ENCODE measurements at regions not wholly inside any gene's neighbourhood (a gene's known extent, or its start where the extent isn't known, plus 50 kb on each side); places are given as distances from the start of the nearest gene placed in this dataset.
A peak's percentile ranks its signal among the peaks of the same experiment; 100 is the strongest.

GRCh38 chr14:71240866-71241520 lies 333.7 kb downstream of the PCNX1 start:
- Mint-ChIP-seq H3K4me3 (no peak overlapping the region), H3K4me1 (peaks cover 9% of the 10 kb centered on the region), H3K27ac (ENCODE audit: unreplicated experiment) (no peak overlapping the region), H3K36me3 (ENCODE audit: low read depth) (no peaks in the 10 kb centered on the region), H3K27me3 (ENCODE audit: low read depth) (no peaks in the 10 kb centered on the region), H3K9me3 (peaks cover 3% of the 10 kb centered on the region)
- TF ChIP-seq CTCF (conservative IDR thresholded peaks at IDR 0.05), result no peak
- DNase-seq (ENCODE audit: low read depth, low spot score), result no peak

GRCh38 chr14:71242237-71242748 lies 335.0 kb downstream of the PCNX1 start:
- TF ChIP-seq CTCF (conservative IDR thresholded peaks at IDR 0.05), result no peak
- Mint-ChIP-seq H3K4me3 (no peak overlapping the region), H3K27me3 (ENCODE audit: low read depth) (no peaks in the 10 kb centered on the region), H3K4me1 (peaks cover 4% of the 10 kb centered on the region), H3K9me3 (peaks cover 7% of the 10 kb centered on the region), H3K36me3 (ENCODE audit: low read depth) (no peaks in the 10 kb centered on the region), H3K27ac (ENCODE audit: unreplicated experiment) (peak overlapping the region; percentile 21)
- no peak for DNase-seq (ENCODE audit: low read depth, low spot score)

- peaks cover 12% of the 10 kb centered on the region for H3K9me3 Mint-ChIP-seq
- H3K27ac Mint-ChIP-seq (ENCODE audit: unreplicated experiment), result no peak overlapping the region
- H3K36me3 Mint-ChIP-seq (ENCODE audit: low read depth), result peaks cover 2% of the 10 kb centered on the region
- H3K4me1 Mint-ChIP-seq, result peaks cover 4% of the 10 kb centered on the region
- H3K27me3 Mint-ChIP-seq (ENCODE audit: low read depth), result no peaks in the 10 kb centered on the region
- no peak overlapping the region for H3K4me3 Mint-ChIP-seq
- DNase-seq (ENCODE audit: low read depth, low spot score), result no peak
- no peak for TF ChIP-seq CTCF (conservative IDR thresholded peaks at IDR 0.05)
Measured at GRCh38 chr14:71243697-71244096, 336.4 kb downstream of the PCNX1 start.

GRCh38 chr14:71244341-71244740 lies 337.1 kb downstream of the PCNX1 start:
- H3K27me3 Mint-ChIP-seq (ENCODE audit: low read depth), result no peaks in the 10 kb centered on the region
- H3K4me3 Mint-ChIP-seq, result no peak overlapping the region
- peaks cover 12% of the 10 kb centered on the region for H3K9me3 Mint-ChIP-seq
- no peak overlapping the region for H3K27ac Mint-ChIP-seq (ENCODE audit: unreplicated experiment)
- no peaks in the 10 kb centered on the region for H3K4me1 Mint-ChIP-seq
- TF ChIP-seq CTCF (conservative IDR thresholded peaks at IDR 0.05), result no peak
- H3K36me3 Mint-ChIP-seq (ENCODE audit: low read depth), result peaks cover 2% of the 10 kb centered on the region
- DNase-seq (ENCODE audit: low read depth, low spot score), result no peak

GRCh38 chr14:71245659-71246361 lies 338.6 kb downstream of the PCNX1 start:
- Mint-ChIP-seq H3K27me3 (ENCODE audit: low read depth) (no peaks in the 10 kb centered on the region), H3K9me3 (peaks cover 12% of the 10 kb centered on the region), H3K4me1 (no peaks in the 10 kb centered on the region)

More at GRCh38 chr14:71245659-71246361, 338.6 kb downstream of the PCNX1 start:
- no peak for TF ChIP-seq CTCF (conservative IDR thresholded peaks at IDR 0.05)
- Mint-ChIP-seq H3K27ac (ENCODE audit: unreplicated experiment) (no peak overlapping the region), H3K4me3 (no peak overlapping the region), H3K36me3 (ENCODE audit: low read depth) (peaks cover 6% of the 10 kb centered on the region)
- no peak for DNase-seq (ENCODE audit: low read depth, low spot score)

All from neural crest cell (in vitro differentiated cells).